Pancreas (tissue), 10 donors: ENCODE measurements at regions not wholly inside any gene's neighbourhood (a gene's known extent, or its start where the extent isn't known, plus 50 kb on each side); places are given as distances from the start of the nearest gene placed in this dataset.

Source experiments
- ATAC-seq, 4 donors: fragments of 200-7000 bp; cut with Tn5 transposase; one replicate each; pipeline versions ENCODE4 v1.8.0 to v1.9.1; 2020; ENCODE audit warnings: mild to moderate bottlenecking in 4 of 4, moderate library complexity in 4 of 4
- DNase-seq, 6 donors: peaks; one replicate each; pipeline ENCODE4 v3.0.0-alpha.2; 2020
- FAIRE-seq: peaks from 2 replicates; lab custom pipeline; 2012; peaks lifted over from hg19 to GRCh38; lab: Jason Lieb, UNC
- H3K27ac ChIP-seq, 4 donors: fragments of 200-600 bp; sonication (generic); 1 replicate in 3 of 4; 2 replicates in 1 of 4; pipeline versions ENCODE4 v1.5.0 to v1.8.0; 2020
- H3K27me3 ChIP-seq, 4 donors: fragments of 200-600 bp; one replicate each; pipeline ENCODE4 v1.8.0; 2021
- H3K36me3 ChIP-seq, 3 donors: fragments of 200-600 bp; sonication (generic) in 1 of 3; one replicate each; pipeline versions ENCODE4 v1.5.0 to v1.8.0; 2020 to 2021
- H3K4me1 ChIP-seq, 3 donors: fragments of 200-600 bp; one replicate each; pipeline ENCODE4 v1.8.0; 2021
- H3K4me3 ChIP-seq, 4 donors: fragments of 200-600 bp; sonication (generic) in 2 of 4; one replicate each; pipeline versions ENCODE4 v1.5.0 to v1.8.0; 2020 to 2021
- H3K9me3 ChIP-seq, 4 donors: fragments of 200-600 bp; one replicate each; pipeline ENCODE4 v1.8.0; 2021
- CTCF ChIP-seq, 4 donors: fragments of 200-600 bp; sonication (generic) in 3 of 4; IDR thresholded peaks; one replicate each; pipeline versions ENCODE4 v1.5.0 to v1.8.0; 2021; ENCODE audit warnings: antibody characterized with exemption in 4 of 4
- WGBS, 2 donors: extraction: QIAGEN DNeasy Blood & Tissue Kit; methylation state at CpG; one replicate each; pipeline ENCODE4 v1.1.7; 2013; 5-methylcytosine and 5-hydroxymethylcytosine counted together
- intact Hi-C, 3 donors: fragments of 100-400 bp; cut with DNase I; formaldehyde crosslinking; loops; one replicate each; pipeline versions ENCODE4 v1.11.1 to v1.14.2; 2022
- donor health status: healthy with polysubstance abuse.
- donor health status: DM: no; HTN: no; CAD: no; lungs with moderate emphysema.
- donor health status: DM: no; HTN: no; CAD: no.
- donor health status: control.
- donor health status: control.
- donor health status: Bipolar disorder and iron deficiency.
- donor health status: DM: yes; HTN: yes; CAD: no.
- donor health status: DM: no; HTN: no; CAD: no.
- donor health status: DM: no; HTN: no; CAD: no.
- donor health status: DM: yes; HTN: yes; CAD: no.

GRCh38 chr6:105621564-105622175 is 218.8 kb upstream of the PREP start:
- Histone ChIP-seq H3K9me3 (no peaks in the 10 kb centered on the region), H3K4me3 (no peak overlapping the region), H3K36me3 (no peaks in the 10 kb centered on the region), H3K27me3 (no peaks in the 10 kb centered on the region), H3K4me1 (no peaks in the 10 kb centered on the region), H3K27ac (no peak overlapping the region)
- no peak for ATAC-seq
- no peak for TF ChIP-seq CTCF (IDR thresholded peaks at IDR 0.05)
- DNase-seq: no peak
- WGBS, 2 donors: 69 to 76% methylated on average over 6 of the region's 6 CpGs
- intact Hi-C loops: no loop called here
- no peak for FAIRE-seq

- no peak overlapping the region for H3K4me3 ChIP-seq
- no peak for FAIRE-seq
- intact Hi-C loops: no loop called here
- 71 to 75% methylated on average over 3 of the region's 3 CpGs for WGBS, 2 donors
- H3K27me3 ChIP-seq: no peaks in the 10 kb centered on the region
- no peaks in the 10 kb centered on the region for H3K36me3 ChIP-seq
- no peak for DNase-seq
- no peak for ATAC-seq
- H3K27ac ChIP-seq: no peak overlapping the region
- no peak for TF ChIP-seq CTCF (IDR thresholded peaks at IDR 0.05)
- H3K4me1 ChIP-seq: no peaks in the 10 kb centered on the region
- no peaks in the 10 kb centered on the region for H3K9me3 ChIP-seq
Measured at GRCh38 chr6:105620878-105621277, 218.0 kb upstream of the PREP start.

GRCh38 chr6:105619971-105620741 is 217.3 kb upstream of the PREP start:
- no peak for TF ChIP-seq CTCF (IDR thresholded peaks at IDR 0.05)
- H3K27me3 ChIP-seq: no peaks in the 10 kb centered on the region
- ATAC-seq (no peak), FAIRE-seq (no peak), DNase-seq (no peak)
- intact Hi-C loops: no loop called here
- no peaks in the 10 kb centered on the region for H3K4me1 ChIP-seq
- no peak overlapping the region for H3K27ac ChIP-seq
- H3K36me3 ChIP-seq: no peaks in the 10 kb centered on the region
- no peak overlapping the region for H3K4me3 ChIP-seq
- H3K9me3 ChIP-seq: no peaks in the 10 kb centered on the region
- 66 to 69% methylated on average over 8 of the region's 8 CpGs for WGBS, 2 donors

GRCh38 chr6:105618247-105618646 is 215.4 kb upstream of the PREP start:
- no peaks in the 10 kb centered on the region for H3K4me1 ChIP-seq
- no peaks in the 10 kb centered on the region for H3K9me3 ChIP-seq
- TF ChIP-seq CTCF (IDR thresholded peaks at IDR 0.05): no peak
- no peak overlapping the region for H3K27ac ChIP-seq
- intact Hi-C loops: no loop called here
- WGBS, 2 donors: 78 to 87% methylated on average over 1 of the region's 1 CpG
- DNase-seq (no peak), FAIRE-seq (no peak), ATAC-seq (no peak)
- H3K4me3 ChIP-seq: no peak overlapping the region
- H3K27me3 ChIP-seq: no peaks in the 10 kb centered on the region
- H3K36me3 ChIP-seq: no peaks in the 10 kb centered on the region

- Histone ChIP-seq H3K27ac (no peak overlapping the region), H3K4me3 (no peak overlapping the region), H3K36me3 (no peaks in the 10 kb centered on the region), H3K4me1 (no peaks in the 10 kb centered on the region), H3K27me3 (no peaks in the 10 kb centered on the region), H3K9me3 (no peaks in the 10 kb centered on the region)
- DNase-seq (no peak), FAIRE-seq (no peak), ATAC-seq (no peak)
- no peak for TF ChIP-seq CTCF (IDR thresholded peaks at IDR 0.05)
- intact Hi-C loops: no loop called here
Measured at GRCh38 chr6:105616521-105616920, 213.6 kb upstream of the PREP start.
